Central memory CD8-positive, alpha-beta T cell (primary cell): ENCODE measurements at regions not wholly inside any gene's neighbourhood (a gene's known extent, or its start where the extent isn't known, plus 50 kb on each side); places are given as distances from the start of the nearest gene placed in this dataset.

ENCODE experiments used
- ATAC-seq: fragments of 150-1000 bp; cut with Tn5 transposase; replicated peaks from 2 replicates; pipeline ENCODE4 v1.10.0; 2022; ENCODE audit warnings: mild to moderate bottlenecking, moderate FRiP score, moderate number of reproducible peaks; ENCODE audit not compliant: poor library complexity, severe bottlenecking; ENCODE audit errors: extremely low read depth
- DNase-seq, 2 donors: peaks; one replicate each; pipeline ENCODE4 v3.0.0; 2021; ENCODE audit warnings: low spot score in 2 of 2
- H3K27ac Mint-ChIP-seq: one replicate; pipeline ENCODE4 v1.8.0; 2022; ENCODE audit warnings: low read depth, mild to moderate bottlenecking, moderate library complexity, mixed read lengths
- H3K27me3 Mint-ChIP-seq: one replicate; pipeline ENCODE4 v1.8.0; 2022; ENCODE audit warnings: mixed read lengths
- H3K36me3 Mint-ChIP-seq: one replicate; pipeline ENCODE4 v1.8.0; 2022; ENCODE audit warnings: mild to moderate bottlenecking, moderate library complexity, mixed read lengths; ENCODE audit not compliant: insufficient read depth
- H3K4me1 Mint-ChIP-seq: one replicate; pipeline ENCODE4 v1.8.0; 2022; ENCODE audit warnings: mixed read lengths
- H3K4me3 Mint-ChIP-seq: one replicate; pipeline ENCODE4 v1.8.0; 2022; ENCODE audit warnings: mild to moderate bottlenecking, moderate library complexity, mixed read lengths
- H3K9me3 Mint-ChIP-seq: one replicate; pipeline ENCODE4 v1.8.0; 2022; ENCODE audit warnings: mixed read lengths

- H3K4me1 Mint-ChIP-seq: no peaks in the 10 kb centered on the region
- DNase-seq (no peak), ATAC-seq (no peak)
- H3K36me3 Mint-ChIP-seq: no peaks in the 10 kb centered on the region
- no peak overlapping the region for H3K27ac Mint-ChIP-seq
- no peak overlapping the region for H3K4me3 Mint-ChIP-seq
- H3K27me3 Mint-ChIP-seq: no peaks in the 10 kb centered on the region
- peaks cover 9% of the 10 kb centered on the region for H3K9me3 Mint-ChIP-seq
Observed at GRCh38 chr11:37571246-37571645, 973.2 kb upstream of the RAG2 start.

- H3K4me1 Mint-ChIP-seq: no peaks in the 10 kb centered on the region
- H3K27me3 Mint-ChIP-seq: no peaks in the 10 kb centered on the region
- H3K9me3 Mint-ChIP-seq: peaks cover 15% of the 10 kb centered on the region
- H3K27ac Mint-ChIP-seq: no peak overlapping the region
- H3K4me3 Mint-ChIP-seq: no peak overlapping the region
- no peak for ATAC-seq
- H3K36me3 Mint-ChIP-seq: no peaks in the 10 kb centered on the region
- DNase-seq: no peak
Observed at GRCh38 chr11:37560991-37561390, 963.0 kb upstream of the RAG2 start.

DNA sequence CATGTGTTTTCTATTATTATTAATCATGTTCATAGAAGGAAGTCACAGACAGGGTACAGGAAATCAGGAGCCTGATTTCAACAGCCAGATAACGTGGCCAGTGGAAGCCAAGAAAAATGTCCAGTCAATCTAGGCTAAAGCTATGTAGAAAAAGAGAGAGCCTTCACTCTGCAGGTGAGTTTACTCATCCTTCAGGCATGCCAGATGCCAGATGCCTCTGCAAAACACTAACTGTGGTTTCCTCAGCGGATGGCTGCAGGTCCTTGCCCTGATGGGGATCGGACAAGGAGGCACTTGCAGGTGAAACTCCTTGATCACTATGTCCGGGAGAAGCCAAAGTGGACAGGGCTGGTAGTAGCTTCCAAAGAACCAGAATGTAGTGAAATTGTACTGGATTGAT, 962.3 kb upstream of the RAG2 start:
- Mint-ChIP-seq H3K4me3 (no peak overlapping the region), H3K27ac (no peak overlapping the region), H3K9me3 (peaks cover 17% of the 10 kb centered on the region), H3K4me1 (no peaks in the 10 kb centered on the region), H3K27me3 (no peaks in the 10 kb centered on the region), H3K36me3 (no peaks in the 10 kb centered on the region)
- DNase-seq (no peak), ATAC-seq (no peak)

DNA sequence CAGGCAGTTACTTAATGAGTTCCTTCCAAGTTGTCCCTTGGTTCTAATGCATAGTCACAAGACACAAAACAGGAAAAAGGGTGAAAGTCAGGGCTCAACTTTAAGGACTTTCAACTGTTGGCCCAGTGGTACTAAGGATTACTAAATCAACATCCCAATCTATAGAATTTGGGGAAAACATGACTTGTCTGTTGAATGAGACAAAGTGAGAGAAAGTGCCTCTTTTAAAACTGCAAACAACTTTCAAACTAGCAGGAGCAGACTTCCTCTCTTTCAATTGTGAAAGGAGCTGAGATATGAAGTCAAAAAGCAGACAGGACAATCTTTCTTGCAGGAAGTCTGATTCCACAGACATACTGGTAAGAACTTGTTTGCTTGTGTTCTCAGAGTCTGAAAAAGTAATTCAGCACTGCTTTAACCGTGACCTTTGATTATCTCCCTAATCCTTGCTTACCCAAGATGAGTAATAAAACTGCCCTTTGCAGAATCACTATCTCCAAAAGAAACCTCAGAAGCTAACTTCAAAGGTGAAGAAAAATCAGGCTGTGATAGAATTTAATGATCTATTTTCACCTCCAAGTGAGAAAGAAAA, 960.7 kb upstream of the RAG2 start:
- no peak for DNase-seq
- Mint-ChIP-seq H3K4me1 (no peaks in the 10 kb centered on the region), H3K9me3 (peaks cover 19% of the 10 kb centered on the region), H3K27me3 (no peaks in the 10 kb centered on the region), H3K4me3 (no peak overlapping the region), H3K36me3 (no peaks in the 10 kb centered on the region), H3K27ac (no peak overlapping the region)
- no peak for ATAC-seq

- Mint-ChIP-seq H3K36me3 (no peaks in the 10 kb centered on the region), H3K9me3 (peaks cover 19% of the 10 kb centered on the region), H3K27ac (no peak overlapping the region), H3K4me1 (no peaks in the 10 kb centered on the region), H3K27me3 (no peaks in the 10 kb centered on the region), H3K4me3 (no peak overlapping the region)
- DNase-seq: no peak
- ATAC-seq: no peak
Observed at GRCh38 chr11:37557990-37558389, 960.0 kb upstream of the RAG2 start.

DNA sequence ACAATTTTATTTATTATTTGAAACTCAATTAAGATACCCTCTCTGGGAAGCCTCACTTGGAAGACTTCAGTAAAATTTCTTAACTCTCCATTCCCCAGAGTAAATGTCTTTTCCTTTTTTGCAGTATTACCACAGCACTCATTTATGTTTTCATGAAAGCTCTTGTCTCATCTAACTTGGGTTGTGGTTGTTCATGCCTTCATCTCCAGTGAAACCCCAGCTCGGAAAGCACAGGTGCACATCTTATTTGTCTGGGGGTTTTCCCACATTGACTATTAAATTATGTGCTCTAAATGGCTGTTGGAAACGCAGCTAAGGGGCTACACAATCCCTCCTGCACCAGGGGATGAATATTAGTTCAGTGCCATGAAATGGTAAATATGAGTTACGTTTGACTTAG, 954.2 kb upstream of the RAG2 start:
- peaks cover 11% of the 10 kb centered on the region for H3K9me3 Mint-ChIP-seq
- H3K27ac Mint-ChIP-seq: no peak overlapping the region
- ATAC-seq (no peak), DNase-seq (no peak)
- no peak overlapping the region for H3K4me3 Mint-ChIP-seq
- H3K27me3 Mint-ChIP-seq: no peaks in the 10 kb centered on the region
- no peaks in the 10 kb centered on the region for H3K36me3 Mint-ChIP-seq
- H3K4me1 Mint-ChIP-seq: no peaks in the 10 kb centered on the region

GRCh38 chr11:37544491-37544890, 946.5 kb upstream of the RAG2 start:
- ATAC-seq (no peak), DNase-seq (no peak)
- no peaks in the 10 kb centered on the region for H3K4me1 Mint-ChIP-seq
- H3K27me3 Mint-ChIP-seq: no peaks in the 10 kb centered on the region
- peaks cover 19% of the 10 kb centered on the region for H3K9me3 Mint-ChIP-seq
- no peak overlapping the region for H3K27ac Mint-ChIP-seq
- H3K4me3 Mint-ChIP-seq: no peak overlapping the region
- H3K36me3 Mint-ChIP-seq: no peaks in the 10 kb centered on the region

DNA sequence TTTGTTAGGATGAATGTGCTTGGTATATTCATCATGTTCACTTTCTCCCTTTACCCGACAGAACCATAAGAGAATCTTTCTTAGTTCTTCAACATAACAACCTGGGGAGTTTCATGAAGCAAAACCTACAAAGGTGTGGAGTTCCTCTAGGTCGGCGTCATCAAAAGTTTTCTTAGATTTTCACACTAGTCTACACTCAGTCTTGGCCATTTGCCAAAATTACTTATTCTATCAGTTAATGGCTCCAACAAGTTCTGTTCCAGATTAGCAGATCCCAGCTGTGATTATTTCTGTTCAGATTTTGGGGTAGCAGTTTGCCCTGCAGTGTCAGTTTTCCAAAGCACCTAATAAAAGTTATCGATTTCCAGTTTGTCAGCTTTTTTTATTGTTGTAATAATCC, 935.8 kb upstream of the RAG2 start:
- peaks cover 7% of the 10 kb centered on the region for H3K9me3 Mint-ChIP-seq
- H3K27ac Mint-ChIP-seq: no peak overlapping the region
- H3K4me3 Mint-ChIP-seq: no peak overlapping the region
- no peaks in the 10 kb centered on the region for H3K36me3 Mint-ChIP-seq
- H3K27me3 Mint-ChIP-seq: no peaks in the 10 kb centered on the region
- no peak for DNase-seq
- no peak for ATAC-seq
- H3K4me1 Mint-ChIP-seq: no peaks in the 10 kb centered on the region

DNA sequence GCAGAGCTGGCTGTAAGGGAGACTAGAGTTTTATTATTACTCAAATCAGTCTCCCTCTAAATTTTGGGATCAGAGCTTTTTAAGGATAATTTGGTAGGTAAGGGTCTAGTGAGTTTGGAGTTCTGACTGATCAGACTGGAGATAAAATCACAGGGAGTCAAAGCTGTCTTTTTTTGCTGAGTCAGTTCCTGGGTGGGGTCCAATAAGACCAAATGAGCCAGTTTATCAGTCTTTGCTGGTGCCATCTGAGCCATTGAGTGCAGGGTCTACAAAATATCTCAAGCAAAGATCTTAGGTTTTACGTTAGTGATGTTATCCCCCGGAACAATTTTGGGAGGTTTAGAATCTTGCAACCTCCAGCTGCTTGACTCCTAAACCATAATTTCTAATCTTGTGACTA, 935.1 kb upstream of the RAG2 start:
- no peak overlapping the region for H3K27ac Mint-ChIP-seq
- DNase-seq (no peak), ATAC-seq (no peak)

GRCh38 chr11:37532271-37532670, 934.2 kb upstream of the RAG2 start:
- H3K27me3 Mint-ChIP-seq: no peaks in the 10 kb centered on the region
- no peak overlapping the region for H3K27ac Mint-ChIP-seq
- peaks cover 12% of the 10 kb centered on the region for H3K9me3 Mint-ChIP-seq
- no peaks in the 10 kb centered on the region for H3K36me3 Mint-ChIP-seq
- H3K4me1 Mint-ChIP-seq: no peaks in the 10 kb centered on the region
- no peak overlapping the region for H3K4me3 Mint-ChIP-seq
- no peak for DNase-seq
- ATAC-seq: no peak

More for the DNA sequence above, 935.1 kb upstream of the RAG2 start:
- Mint-ChIP-seq H3K4me1 (no peaks in the 10 kb centered on the region), H3K27me3 (no peaks in the 10 kb centered on the region), H3K4me3 (no peak overlapping the region), H3K36me3 (no peaks in the 10 kb centered on the region), H3K9me3 (peaks cover 12% of the 10 kb centered on the region)

DNA sequence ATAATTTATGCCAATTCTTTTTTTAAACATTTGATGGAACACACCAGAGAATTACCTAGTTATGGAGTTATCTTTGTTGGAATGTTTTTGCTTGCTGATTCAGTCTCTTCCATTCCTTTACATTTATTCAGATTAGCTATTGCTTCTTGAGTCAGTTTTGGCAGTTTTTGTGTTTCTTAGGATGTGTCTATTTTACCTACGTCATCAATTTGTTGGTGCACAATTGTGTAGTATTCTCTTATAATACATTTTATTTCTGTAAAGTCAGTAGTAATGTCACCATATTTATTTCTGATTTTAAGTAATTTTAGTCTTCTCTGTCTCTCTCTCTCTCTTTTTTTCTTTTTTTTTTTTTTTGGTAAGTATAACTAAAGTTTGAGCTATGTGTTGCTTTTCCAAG, 929.5 kb upstream of the RAG2 start:
- Mint-ChIP-seq H3K36me3 (no peaks in the 10 kb centered on the region), H3K9me3 (peaks cover 22% of the 10 kb centered on the region)
- DNase-seq: no peak

GRCh38 chr11:37525336-37525735, 927.3 kb upstream of the RAG2 start:
- DNase-seq: no peak

More for the DNA sequence above, 929.5 kb upstream of the RAG2 start:
- Mint-ChIP-seq H3K4me3 (no peak overlapping the region), H3K27ac (no peak overlapping the region), H3K27me3 (no peaks in the 10 kb centered on the region), H3K4me1 (no peaks in the 10 kb centered on the region)
- no peak for ATAC-seq

DNA sequence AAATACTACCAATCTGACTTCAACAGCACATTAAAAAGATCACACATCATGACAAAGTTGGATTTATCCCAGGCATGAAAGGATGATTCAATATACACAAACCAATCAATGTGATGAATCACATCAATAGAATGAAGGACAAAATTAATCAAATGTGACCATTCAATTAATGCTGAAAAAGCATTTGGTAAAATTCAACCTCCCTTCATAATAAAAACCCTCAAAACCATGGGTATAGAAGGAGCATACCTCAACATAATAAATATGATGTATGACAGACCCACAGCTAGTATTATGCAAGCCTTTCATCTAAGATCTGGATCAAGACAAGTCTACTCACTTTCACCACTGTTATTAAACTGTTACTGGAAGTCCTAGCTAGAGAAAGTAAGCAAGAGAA, 921.7 kb upstream of the RAG2 start:
- peaks cover 26% of the 10 kb centered on the region for H3K9me3 Mint-ChIP-seq
- H3K4me1 Mint-ChIP-seq: no peaks in the 10 kb centered on the region
- H3K36me3 Mint-ChIP-seq: peaks cover 1% of the 10 kb centered on the region
- H3K27ac Mint-ChIP-seq: no peak overlapping the region
- H3K27me3 Mint-ChIP-seq: no peaks in the 10 kb centered on the region
- no peak for ATAC-seq
- no peak overlapping the region for H3K4me3 Mint-ChIP-seq
- DNase-seq: no peak

More at GRCh38 chr11:37525336-37525735, 927.3 kb upstream of the RAG2 start:
- no peak for ATAC-seq
- H3K36me3 Mint-ChIP-seq: no peaks in the 10 kb centered on the region
- H3K4me3 Mint-ChIP-seq: no peak overlapping the region
- H3K27ac Mint-ChIP-seq: no peak overlapping the region
- no peaks in the 10 kb centered on the region for H3K27me3 Mint-ChIP-seq
- H3K9me3 Mint-ChIP-seq: peaks cover 30% of the 10 kb centered on the region
- H3K4me1 Mint-ChIP-seq: no peaks in the 10 kb centered on the region
